Thoracic aorta (tissue), 2 donors: ENCODE measurements at regions not wholly inside any gene's neighbourhood (a gene's known extent, or its start where the extent isn't known, plus 50 kb on each side); places are given as distances from the start of the nearest gene placed in this dataset.
"Not testable (repeated sequence)": the region's sequence is repeated elsewhere in the genome, so short reads cannot be mapped to it uniquely, and the experiment has no call there.

Experiments used
- ATAC-seq: fragments of 150-250 bp; one replicate; pipeline ENCODE4 v1.8.0; 2017; ENCODE audit warnings: low read depth; ENCODE audit not compliant: insufficient number of reproducible peaks, low FRiP score
- DNase-seq: peaks from one replicate; pipeline ENCODE4 v3.0.0-alpha.2; 2020; ENCODE audit warnings: low spot score
- H3K27ac ChIP-seq, 2 donors: fragments of 200-600 bp; sonication (generic); 1 replicate in 1 of 2; 2 replicates in 1 of 2; pipeline ENCODE4 v1.5.1; 2016; ENCODE audit warnings: mild to moderate bottlenecking in 2 of 2, moderate library complexity in 2 of 2
- H3K27me3 ChIP-seq: fragments of 200-600 bp; sonication (generic); replicated peaks from 2 replicates; pipeline ENCODE4 v1.6.0; 2016; ENCODE audit warnings: mild to moderate bottlenecking; ENCODE audit not compliant: insufficient read depth
- H3K36me3 ChIP-seq: fragments of 200-600 bp; sonication (generic); one replicate; pipeline ENCODE4 v1.5.1; 2016
- H3K4me1 ChIP-seq, 2 donors: fragments of 200-600 bp; sonication (generic); 1 replicate in 1 of 2; 2 replicates in 1 of 2; pipeline versions ENCODE4 v1.5.1 to v1.6.0; 2016; ENCODE audit warnings: low read depth in 2 of 2, mild to moderate bottlenecking in 1 of 2; ENCODE audit not compliant: control insufficient read depth in 1 of 2
- H3K4me3 ChIP-seq: fragments of 200-600 bp; sonication (generic); 2 replicates; pipeline ENCODE4 v1.5.1; 2016; ENCODE audit warnings: mild to moderate bottlenecking
- H3K9me3 ChIP-seq: fragments of 200-600 bp; sonication (generic); 2 replicates; pipeline ENCODE4 v1.5.1; 2016
- TF ChIP-seq, protein P1 (sequence below): fragments of 200-600 bp; sonication (generic); IDR thresholded peaks from one replicate; pipeline ENCODE4 v1.5.1; 2019; ENCODE audit warnings: antibody characterized with exemption

DNA sequence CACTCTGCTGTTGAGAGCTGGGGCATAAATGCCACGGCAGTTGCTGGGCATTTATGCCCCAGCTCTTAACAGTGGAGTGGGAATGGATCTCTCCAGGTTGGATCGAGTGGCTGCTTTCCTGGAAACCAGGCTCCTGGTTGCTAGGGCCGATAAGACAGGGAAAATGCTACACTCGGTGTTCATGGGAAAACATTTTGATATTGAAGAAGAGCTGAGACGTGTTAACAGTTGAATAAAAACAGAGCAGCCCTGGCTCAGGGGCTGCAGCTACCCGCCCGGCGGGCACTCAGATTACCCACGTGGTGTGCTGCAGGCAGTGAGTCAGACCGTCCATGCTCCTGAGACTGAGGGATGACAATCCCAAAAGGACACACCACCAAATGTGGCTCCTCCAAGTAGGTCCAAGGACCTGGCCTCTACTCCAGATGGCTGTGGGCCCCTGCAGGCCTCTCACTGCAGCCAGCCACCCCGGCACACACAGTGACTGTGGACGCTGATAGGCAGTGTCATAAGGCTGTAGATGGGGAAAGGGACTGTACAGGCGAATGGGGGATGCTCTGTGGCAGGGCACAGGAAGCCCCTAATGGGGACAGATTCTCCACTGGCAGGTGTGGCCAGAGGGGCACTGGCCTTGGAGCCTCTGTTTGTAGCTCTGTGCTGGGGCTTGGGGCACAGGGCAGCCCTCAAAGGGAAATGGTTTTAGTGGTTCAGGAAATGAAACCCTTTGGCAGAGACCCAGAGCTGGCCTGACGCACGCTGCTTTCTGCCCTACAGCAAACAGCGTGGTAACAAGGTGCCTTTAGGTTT lies 237.8 kb downstream of the LY86 start:
- Histone ChIP-seq H3K27ac (no peak overlapping the region), H3K4me3 (no peak overlapping the region)
- no peak for ATAC-seq

GRCh38 chr6:6826961-6827360 lies 238.4 kb downstream of the LY86 start:
- TF ChIP-seq, protein P1, sequence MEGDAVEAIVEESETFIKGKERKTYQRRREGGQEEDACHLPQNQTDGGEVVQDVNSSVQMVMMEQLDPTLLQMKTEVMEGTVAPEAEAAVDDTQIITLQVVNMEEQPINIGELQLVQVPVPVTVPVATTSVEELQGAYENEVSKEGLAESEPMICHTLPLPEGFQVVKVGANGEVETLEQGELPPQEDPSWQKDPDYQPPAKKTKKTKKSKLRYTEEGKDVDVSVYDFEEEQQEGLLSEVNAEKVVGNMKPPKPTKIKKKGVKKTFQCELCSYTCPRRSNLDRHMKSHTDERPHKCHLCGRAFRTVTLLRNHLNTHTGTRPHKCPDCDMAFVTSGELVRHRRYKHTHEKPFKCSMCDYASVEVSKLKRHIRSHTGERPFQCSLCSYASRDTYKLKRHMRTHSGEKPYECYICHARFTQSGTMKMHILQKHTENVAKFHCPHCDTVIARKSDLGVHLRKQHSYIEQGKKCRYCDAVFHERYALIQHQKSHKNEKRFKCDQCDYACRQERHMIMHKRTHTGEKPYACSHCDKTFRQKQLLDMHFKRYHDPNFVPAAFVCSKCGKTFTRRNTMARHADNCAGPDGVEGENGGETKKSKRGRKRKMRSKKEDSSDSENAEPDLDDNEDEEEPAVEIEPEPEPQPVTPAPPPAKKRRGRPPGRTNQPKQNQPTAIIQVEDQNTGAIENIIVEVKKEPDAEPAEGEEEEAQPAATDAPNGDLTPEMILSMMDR = no peak
- no peaks in the 10 kb centered on the region for H3K4me1 ChIP-seq
- H3K27me3 ChIP-seq = no peaks in the 10 kb centered on the region
- H3K4me3 ChIP-seq = no peak overlapping the region
- no peaks in the 10 kb centered on the region for H3K9me3 ChIP-seq
- no peak overlapping the region for H3K27ac ChIP-seq
- no peak for DNase-seq
- no peaks in the 10 kb centered on the region for H3K36me3 ChIP-seq
- ATAC-seq = no peak

More for the DNA sequence above, 237.8 kb downstream of the LY86 start:
- Histone ChIP-seq H3K4me1 (no peaks in the 10 kb centered on the region), H3K27me3 (no peaks in the 10 kb centered on the region), H3K9me3 (no peaks in the 10 kb centered on the region), H3K36me3 (no peaks in the 10 kb centered on the region)
- no peak for DNase-seq
- TF ChIP-seq, protein P1 = no peak

DNA sequence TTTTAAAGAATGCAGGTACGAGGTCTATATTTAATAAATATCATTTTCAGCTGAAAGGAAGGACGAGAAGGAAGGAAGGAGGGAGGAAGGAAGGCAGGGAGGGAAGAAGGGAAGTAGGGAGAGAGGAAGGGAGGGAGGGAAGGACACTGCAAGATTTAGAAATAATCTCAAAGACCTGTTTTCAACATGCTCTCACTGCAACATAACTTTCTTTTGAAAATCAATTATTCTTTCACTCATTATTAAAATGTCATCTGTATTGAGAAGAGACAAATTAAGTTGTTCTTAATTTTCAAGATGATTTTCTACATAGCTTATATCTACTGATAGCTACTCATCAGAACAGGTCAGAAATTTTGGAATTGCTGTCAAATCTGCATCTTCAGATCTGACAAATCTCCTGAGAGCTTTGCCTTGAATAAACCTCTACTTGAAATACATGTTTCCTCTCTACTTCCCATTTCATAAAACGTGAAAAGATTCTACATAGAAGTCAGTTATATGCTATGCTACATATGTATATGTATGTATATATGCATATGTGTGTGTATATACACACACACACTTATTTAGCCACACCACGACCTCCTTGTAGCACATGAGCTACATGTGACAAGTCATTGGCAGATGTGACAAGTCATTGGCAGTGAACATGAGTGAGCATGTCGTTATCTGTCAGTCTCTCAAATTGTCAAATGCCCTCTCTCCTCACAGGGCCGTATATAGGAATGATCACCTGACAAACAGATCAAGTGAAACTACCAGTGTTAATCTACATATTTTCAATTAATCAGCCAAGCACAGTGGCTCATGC lies 241.6 kb downstream of the LY86 start:
- Histone ChIP-seq H3K27me3 (no peaks in the 10 kb centered on the region), H3K4me3 (no peak overlapping the region), H3K27ac (no peak overlapping the region), H3K4me1 (no peaks in the 10 kb centered on the region), H3K36me3 (no peaks in the 10 kb centered on the region), H3K9me3 (no peaks in the 10 kb centered on the region)
- ATAC-seq (no peak), DNase-seq (no peak)
- TF ChIP-seq, protein P1 = no peak

- DNase-seq, H3K27me3 ChIP-seq, H3K27ac ChIP-seq: not testable (repeated sequence)
Measured at GRCh38 chr6:6830686-6831063, 242.2 kb downstream of the LY86 start.

DNA sequence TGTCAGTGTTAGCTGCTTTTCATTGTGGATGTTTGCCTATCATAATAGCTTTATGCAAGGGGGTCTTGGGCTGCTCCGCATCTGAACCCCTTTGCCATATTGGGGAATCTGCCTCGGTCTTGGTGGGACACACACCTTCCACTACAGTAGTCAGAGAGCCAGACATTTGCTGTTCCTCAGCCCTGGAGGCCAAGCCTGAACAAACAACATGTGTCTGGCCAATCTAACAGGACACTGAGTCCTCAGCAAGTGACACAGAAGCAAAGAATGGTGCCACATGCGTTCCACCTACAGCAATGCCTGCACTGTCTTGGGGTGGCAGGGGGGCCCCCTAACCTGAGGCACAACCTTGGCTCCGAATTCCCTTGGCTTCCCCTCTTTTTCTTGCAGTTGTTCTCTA lies 243.9 kb downstream of the LY86 start:
- Histone ChIP-seq H3K4me3 (no peak overlapping the region), H3K36me3 (no peaks in the 10 kb centered on the region), H3K9me3 (no peaks in the 10 kb centered on the region), H3K27ac (no peak overlapping the region), H3K4me1 (no peaks in the 10 kb centered on the region), H3K27me3 (no peaks in the 10 kb centered on the region)
- DNase-seq = no peak
- TF ChIP-seq, protein P1 = no peak
- no peak for ATAC-seq

More at GRCh38 chr6:6830686-6831063, 242.2 kb downstream of the LY86 start:
- not testable (repeated sequence) for H3K36me3 ChIP-seq, H3K9me3 ChIP-seq, H3K4me3 ChIP-seq, ATAC-seq, H3K4me1 ChIP-seq
